Occipital lobe (tissue), 1 donor: ENCODE measurements at regions not wholly inside any gene's neighbourhood (a gene's known extent, or its start where the extent isn't known, plus 50 kb on each side); places are given as distances from the start of the nearest gene placed in this dataset.
"Not testable (repeated sequence)": the region's sequence is repeated elsewhere in the genome, so short reads cannot be mapped to it uniquely, and the experiment has no call there.

Experiments
- DNase-seq: peaks from one replicate; lab custom pipeline; 2025; lab: John Stamatoyannopoulos, UW

GRCh38 chr3:153438271-153438670 is 276.2 kb downstream of the RAP2B start:
- DNase-seq = no peak

- no peak for DNase-seq
Observed at GRCh38 chr3:153439780-153440179, 277.8 kb downstream of the RAP2B start.

- DNase-seq = no peak
Observed at GRCh38 chr3:153440311-153440710, 278.3 kb downstream of the RAP2B start.

GRCh38 chr3:153442386-153442785 is 280.4 kb downstream of the RAP2B start:
- DNase-seq = no peak

- no peak for DNase-seq
Observed at GRCh38 chr3:153442799-153443487, 280.9 kb downstream of the RAP2B start.

- DNase-seq = no peak
Observed at GRCh38 chr3:153443961-153444360, 281.9 kb downstream of the RAP2B start.

GRCh38 chr3:153445817-153446216 is 283.8 kb downstream of the RAP2B start:
- no peak for DNase-seq

GRCh38 chr3:153448151-153448829 is 286.3 kb downstream of the RAP2B start:
- no peak for DNase-seq

GRCh38 chr3:153456833-153457545 is 295.0 kb downstream of the RAP2B start:
- no peak for DNase-seq

GRCh38 chr3:153458881-153459280 is 296.9 kb downstream of the RAP2B start:
- no peak for DNase-seq

- DNase-seq = no peak
Observed at GRCh38 chr3:153462545-153462944, 300.5 kb downstream of the RAP2B start.

GRCh38 chr3:153463895-153464294 is 301.9 kb downstream of the RAP2B start:
- DNase-seq = no peak

GRCh38 chr3:153469162-153469561 is 307.1 kb downstream of the RAP2B start:
- no peak for DNase-seq

GRCh38 chr3:153484842-153485241 is 322.8 kb downstream of the RAP2B start:
- DNase-seq = no peak

GRCh38 chr3:153495422-153495821 is 333.4 kb downstream of the RAP2B start:
- DNase-seq = no peak

- DNase-seq = no peak
Observed at GRCh38 chr3:153502682-153503081, 340.7 kb downstream of the RAP2B start.

- no peak for DNase-seq
Observed at GRCh38 chr3:153503873-153504272, 341.8 kb downstream of the RAP2B start.

- DNase-seq = not testable (repeated sequence)
Observed at GRCh38 chr3:153506205-153506604, 344.2 kb downstream of the RAP2B start.

- not testable (repeated sequence) for DNase-seq
Observed at GRCh38 chr3:153506686-153507085, 344.7 kb downstream of the RAP2B start.

- DNase-seq = no peak
Observed at GRCh38 chr3:153513236-153513635, 351.2 kb downstream of the RAP2B start.

GRCh38 chr3:153528473-153528872 is 366.4 kb downstream of the RAP2B start:
- DNase-seq = no peak

GRCh38 chr3:153539263-153539662 is 377.2 kb downstream of the RAP2B start:
- DNase-seq = no peak

GRCh38 chr3:153545471-153545870 is 383.4 kb downstream of the RAP2B start:
- no peak for DNase-seq
